ENCODE measurements at regions not wholly inside any gene's neighbourhood (a gene's known extent, or its start where the extent isn't known, plus 50 kb on each side); places are given as distances from the start of the nearest gene placed in this dataset.

GRCh38 chr9:106668534-106668933, 194.4 kb upstream of the ZNF462 start:
- Histone ChIP-seq H3K36me3 (ENCODE audit: control insufficient read depth, low read depth, low read length) (no peaks in the 10 kb centered on the region), H3K9ac (ENCODE audit: low read length) (no peak overlapping the region), H3K9me3 (ENCODE audit: control insufficient read depth, low read depth, low read length) (no peaks in the 10 kb centered on the region), H3K27me3 (ENCODE audit: control insufficient read depth, insufficient read depth, low read length) (no peaks in the 10 kb centered on the region), H3K4me3 (ENCODE audit: low read length) (no peak overlapping the region), H3K4me1 (ENCODE audit: control insufficient read depth, low read depth, low read length) (peaks cover 6% of the 10 kb centered on the region), H3K27ac (ENCODE audit: low read length) (no peak overlapping the region)

- H3K9ac ChIP-seq (ENCODE audit: low read length), result no peak overlapping the region
- H3K27ac ChIP-seq (ENCODE audit: low read length), result no peak overlapping the region
- H3K4me3 ChIP-seq (ENCODE audit: low read length), result no peak overlapping the region
- peaks cover 10% of the 10 kb centered on the region for H3K4me1 ChIP-seq (ENCODE audit: control insufficient read depth, low read depth, low read length)
- no peaks in the 10 kb centered on the region for H3K36me3 ChIP-seq (ENCODE audit: control insufficient read depth, low read depth, low read length)
- H3K27me3 ChIP-seq (ENCODE audit: control insufficient read depth, insufficient read depth, low read length), result no peaks in the 10 kb centered on the region
- H3K9me3 ChIP-seq (ENCODE audit: control insufficient read depth, low read depth, low read length), result no peaks in the 10 kb centered on the region
These were observed 193.1 kb upstream of the ZNF462 start for GRCh38 chr9:106669835-106670234.

GRCh38 chr9:106670418-106670817, 192.5 kb upstream of the ZNF462 start:
- Histone ChIP-seq H3K4me3 (ENCODE audit: low read length) (no peak overlapping the region), H3K4me1 (ENCODE audit: control insufficient read depth, low read depth, low read length) (peaks cover 10% of the 10 kb centered on the region), H3K36me3 (ENCODE audit: control insufficient read depth, low read depth, low read length) (no peaks in the 10 kb centered on the region), H3K9me3 (ENCODE audit: control insufficient read depth, low read depth, low read length) (no peaks in the 10 kb centered on the region), H3K9ac (ENCODE audit: low read length) (no peak overlapping the region), H3K27me3 (ENCODE audit: control insufficient read depth, insufficient read depth, low read length) (no peaks in the 10 kb centered on the region), H3K27ac (ENCODE audit: low read length) (no peak overlapping the region)

GRCh38 chr9:106675780-106676179, 187.2 kb upstream of the ZNF462 start:
- no peak overlapping the region for H3K27ac ChIP-seq (ENCODE audit: low read length)
- H3K4me1 ChIP-seq (ENCODE audit: control insufficient read depth, low read depth, low read length), result peaks cover 21% of the 10 kb centered on the region
- H3K9ac ChIP-seq (ENCODE audit: low read length), result no peak overlapping the region
- no peak overlapping the region for H3K4me3 ChIP-seq (ENCODE audit: low read length)
- no peaks in the 10 kb centered on the region for H3K9me3 ChIP-seq (ENCODE audit: control insufficient read depth, low read depth, low read length)
- H3K27me3 ChIP-seq (ENCODE audit: control insufficient read depth, insufficient read depth, low read length), result no peaks in the 10 kb centered on the region
- H3K36me3 ChIP-seq (ENCODE audit: control insufficient read depth, low read depth, low read length), result no peaks in the 10 kb centered on the region

GRCh38 chr9:106677374-106677773, 185.6 kb upstream of the ZNF462 start:
- H3K36me3 ChIP-seq (ENCODE audit: control insufficient read depth, low read depth, low read length), result no peaks in the 10 kb centered on the region
- H3K4me1 ChIP-seq (ENCODE audit: control insufficient read depth, low read depth, low read length), result peaks cover 21% of the 10 kb centered on the region
- no peak overlapping the region for H3K4me3 ChIP-seq (ENCODE audit: low read length)
- H3K27me3 ChIP-seq (ENCODE audit: control insufficient read depth, insufficient read depth, low read length), result no peaks in the 10 kb centered on the region
- no peaks in the 10 kb centered on the region for H3K9me3 ChIP-seq (ENCODE audit: control insufficient read depth, low read depth, low read length)
- no peak overlapping the region for H3K27ac ChIP-seq (ENCODE audit: low read length)
- H3K9ac ChIP-seq (ENCODE audit: low read length), result no peak overlapping the region

DNA sequence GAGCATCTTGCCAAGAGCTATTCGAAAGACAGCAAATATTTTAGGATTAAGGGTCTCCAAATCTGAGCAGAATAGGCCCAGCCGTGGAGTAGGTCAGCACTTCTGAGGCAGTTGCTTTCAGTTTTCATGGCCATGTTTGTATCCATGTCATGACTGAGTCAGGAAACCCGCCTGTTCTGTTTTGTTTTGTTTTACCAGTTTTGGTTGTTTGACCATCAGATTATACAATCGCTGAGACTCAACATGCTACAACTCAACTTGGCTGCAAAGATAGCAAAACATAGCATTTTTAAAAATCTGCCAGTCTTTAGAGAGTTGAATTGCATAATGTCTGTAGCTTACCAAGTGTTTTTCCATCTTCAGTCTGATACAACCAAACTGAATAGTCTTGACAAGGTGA, 185.1 kb upstream of the ZNF462 start:
- no peak overlapping the region for H3K9ac ChIP-seq (ENCODE audit: low read length)
- H3K9me3 ChIP-seq (ENCODE audit: control insufficient read depth, low read depth, low read length), result no peaks in the 10 kb centered on the region
- peaks cover 21% of the 10 kb centered on the region for H3K4me1 ChIP-seq (ENCODE audit: control insufficient read depth, low read depth, low read length)
- H3K4me3 ChIP-seq (ENCODE audit: low read length), result peak overlapping the region; percentile 2
- no peaks in the 10 kb centered on the region for H3K36me3 ChIP-seq (ENCODE audit: control insufficient read depth, low read depth, low read length)
- no peaks in the 10 kb centered on the region for H3K27me3 ChIP-seq (ENCODE audit: control insufficient read depth, insufficient read depth, low read length)
- H3K27ac ChIP-seq (ENCODE audit: low read length), result no peak overlapping the region

GRCh38 chr9:106678273-106678672, 184.7 kb upstream of the ZNF462 start:
- H3K9me3 ChIP-seq (ENCODE audit: control insufficient read depth, low read depth, low read length), result no peaks in the 10 kb centered on the region
- H3K36me3 ChIP-seq (ENCODE audit: control insufficient read depth, low read depth, low read length), result no peaks in the 10 kb centered on the region
- H3K27ac ChIP-seq (ENCODE audit: low read length), result no peak overlapping the region
- no peak overlapping the region for H3K9ac ChIP-seq (ENCODE audit: low read length)
- H3K4me1 ChIP-seq (ENCODE audit: control insufficient read depth, low read depth, low read length), result peaks cover 21% of the 10 kb centered on the region
- no peaks in the 10 kb centered on the region for H3K27me3 ChIP-seq (ENCODE audit: control insufficient read depth, insufficient read depth, low read length)
- peak overlapping the region; percentile 2 for H3K4me3 ChIP-seq (ENCODE audit: low read length)

GRCh38 chr9:106682420-106682819, 180.5 kb upstream of the ZNF462 start:
- H3K27me3 ChIP-seq (ENCODE audit: control insufficient read depth, insufficient read depth, low read length), result no peaks in the 10 kb centered on the region

DNA sequence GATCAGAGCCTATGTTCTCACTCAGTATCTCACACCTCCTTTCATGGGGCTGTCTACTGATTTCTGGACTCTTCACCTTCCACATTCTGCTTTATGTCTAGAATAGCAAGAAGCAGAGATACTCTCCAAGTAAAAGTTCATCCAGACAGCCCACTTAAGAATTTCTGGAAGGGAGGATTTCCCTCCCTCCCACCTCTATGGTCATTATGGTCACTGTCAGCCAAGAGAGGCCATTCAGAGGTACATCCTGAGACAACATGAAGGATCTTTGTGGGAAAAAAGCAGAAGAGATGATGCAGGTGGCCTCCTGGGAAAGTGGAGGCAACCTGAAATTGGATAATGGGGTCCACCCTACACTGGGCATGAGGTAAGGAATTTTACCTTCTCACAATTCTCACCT, 179.5 kb upstream of the ZNF462 start:
- H3K9ac ChIP-seq (ENCODE audit: low read length), result no peak overlapping the region
- H3K4me3 ChIP-seq (ENCODE audit: low read length), result no peak overlapping the region
- peaks cover 18% of the 10 kb centered on the region for H3K4me1 ChIP-seq (ENCODE audit: control insufficient read depth, low read depth, low read length)
- no peaks in the 10 kb centered on the region for H3K27me3 ChIP-seq (ENCODE audit: control insufficient read depth, insufficient read depth, low read length)
- H3K9me3 ChIP-seq (ENCODE audit: control insufficient read depth, low read depth, low read length), result no peaks in the 10 kb centered on the region
- H3K36me3 ChIP-seq (ENCODE audit: control insufficient read depth, low read depth, low read length), result no peaks in the 10 kb centered on the region
- no peak overlapping the region for H3K27ac ChIP-seq (ENCODE audit: low read length)

More at GRCh38 chr9:106682420-106682819, 180.5 kb upstream of the ZNF462 start:
- Histone ChIP-seq H3K9ac (ENCODE audit: low read length) (no peak overlapping the region), H3K9me3 (ENCODE audit: control insufficient read depth, low read depth, low read length) (no peaks in the 10 kb centered on the region), H3K27ac (ENCODE audit: low read length) (no peak overlapping the region), H3K36me3 (ENCODE audit: control insufficient read depth, low read depth, low read length) (no peaks in the 10 kb centered on the region), H3K4me1 (ENCODE audit: control insufficient read depth, low read depth, low read length) (peaks cover 29% of the 10 kb centered on the region), H3K4me3 (ENCODE audit: low read length) (no peak overlapping the region)

GRCh38 chr9:106684940-106685695, 177.8 kb upstream of the ZNF462 start:
- Histone ChIP-seq H3K36me3 (ENCODE audit: control insufficient read depth, low read depth, low read length) (no peaks in the 10 kb centered on the region), H3K9ac (ENCODE audit: low read length) (no peak overlapping the region), H3K27ac (ENCODE audit: low read length) (no peak overlapping the region), H3K4me3 (ENCODE audit: low read length) (no peak overlapping the region), H3K4me1 (ENCODE audit: control insufficient read depth, low read depth, low read length) (peaks cover 13% of the 10 kb centered on the region), H3K27me3 (ENCODE audit: control insufficient read depth, insufficient read depth, low read length) (no peaks in the 10 kb centered on the region), H3K9me3 (ENCODE audit: control insufficient read depth, low read depth, low read length) (no peaks in the 10 kb centered on the region)

GRCh38 chr9:106689089-106689488, 173.9 kb upstream of the ZNF462 start:
- no peak overlapping the region for H3K4me3 ChIP-seq (ENCODE audit: low read length)
- H3K27me3 ChIP-seq (ENCODE audit: control insufficient read depth, insufficient read depth, low read length), result no peaks in the 10 kb centered on the region
- H3K4me1 ChIP-seq (ENCODE audit: control insufficient read depth, low read depth, low read length), result peaks cover 17% of the 10 kb centered on the region
- no peak overlapping the region for H3K27ac ChIP-seq (ENCODE audit: low read length)
- H3K9me3 ChIP-seq (ENCODE audit: control insufficient read depth, low read depth, low read length), result no peaks in the 10 kb centered on the region
- H3K9ac ChIP-seq (ENCODE audit: low read length), result no peak overlapping the region
- no peaks in the 10 kb centered on the region for H3K36me3 ChIP-seq (ENCODE audit: control insufficient read depth, low read depth, low read length)

DNA sequence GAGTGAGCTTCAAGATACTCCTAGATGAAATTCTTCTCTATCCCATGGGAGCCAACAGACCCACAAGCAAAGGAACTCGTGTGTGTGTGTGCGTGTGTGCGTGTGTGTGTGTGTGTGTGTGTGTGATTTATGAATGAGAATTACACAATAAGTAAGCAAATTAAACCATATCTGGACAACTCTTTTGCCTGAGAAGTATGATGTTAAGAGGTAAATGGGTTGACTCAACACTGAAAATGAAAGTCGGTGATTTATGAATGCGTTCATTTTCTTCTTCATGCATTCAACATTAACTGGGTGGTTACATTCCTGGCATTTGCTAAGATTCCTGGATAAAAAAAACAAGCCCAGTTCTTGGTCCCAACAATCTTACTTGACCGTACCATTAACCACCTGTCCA, 171.3 kb upstream of the ZNF462 start:
- Histone ChIP-seq H3K9me3 (ENCODE audit: control insufficient read depth, low read depth, low read length) (no peaks in the 10 kb centered on the region), H3K27me3 (ENCODE audit: control insufficient read depth, insufficient read depth, low read length) (no peaks in the 10 kb centered on the region), H3K4me3 (ENCODE audit: low read length) (no peak overlapping the region), H3K36me3 (ENCODE audit: control insufficient read depth, low read depth, low read length) (no peaks in the 10 kb centered on the region), H3K9ac (ENCODE audit: low read length) (no peak overlapping the region), H3K4me1 (ENCODE audit: control insufficient read depth, low read depth, low read length) (peaks cover 3% of the 10 kb centered on the region), H3K27ac (ENCODE audit: low read length) (no peak overlapping the region)
